GM10266 (cell line): ENCODE measurements at regions not wholly inside any gene's neighbourhood (a gene's known extent, or its start where the extent isn't known, plus 50 kb on each side); places are given as distances from the start of the nearest gene placed in this dataset.
"Not testable (repeated sequence)": the region's sequence is repeated elsewhere in the genome, so short reads cannot be mapped to it uniquely, and the experiment has no call there.

Source experiments
- DNase-seq: peaks from one replicate; pipeline ENCODE4 v3.0.0; 2012; ENCODE audit errors: extremely low spot score
- CTCF ChIP-seq: IDR thresholded peaks from 2 replicates; pipeline ENCODE4 v1.5.1; 2012; ENCODE audit warnings: mild to moderate bottlenecking, low read depth; ENCODE audit not compliant: control insufficient read depth, insufficient read depth; ENCODE audit errors: missing control alignments

- TF ChIP-seq CTCF: no peak
- DNase-seq: no peak
Measured at GRCh38 chr2:147008481-147008880, 836.3 kb upstream of the ACVR2A start.

- TF ChIP-seq CTCF: no peak
Measured at GRCh38 chr2:147006736-147007141, 838.1 kb upstream of the ACVR2A start.

GRCh38 chr2:147003081-147003480 lies 841.7 kb upstream of the ACVR2A start:
- DNase-seq: no peak
- no peak for TF ChIP-seq CTCF

More at GRCh38 chr2:147006736-147007141, 838.1 kb upstream of the ACVR2A start:
- DNase-seq: no peak

- TF ChIP-seq CTCF: no peak
- no peak for DNase-seq
Measured at GRCh38 chr2:147002256-147002655, 842.6 kb upstream of the ACVR2A start.

- TF ChIP-seq CTCF: no peak
Measured at GRCh38 chr2:147001061-147001460, 843.8 kb upstream of the ACVR2A start.

GRCh38 chr2:147000151-147000550 lies 844.7 kb upstream of the ACVR2A start:
- DNase-seq: not testable (repeated sequence)

More at GRCh38 chr2:147001061-147001460, 843.8 kb upstream of the ACVR2A start:
- DNase-seq: no peak

GRCh38 chr2:146997945-146998344 lies 846.9 kb upstream of the ACVR2A start:
- no peak for TF ChIP-seq CTCF
- DNase-seq: no peak

GRCh38 chr2:146997488-146997887 lies 847.3 kb upstream of the ACVR2A start:
- no peak for TF ChIP-seq CTCF
- no peak for DNase-seq
